ENCODE measurements at regions not wholly inside any gene's neighbourhood (a gene's known extent, or its start where the extent isn't known, plus 50 kb on each side); places are given as distances from the start of the nearest gene placed in this dataset.

GRCh38 chr4:184895012-184895695 is 69.4 kb upstream of the ACSL1 start:
- Histone ChIP-seq H4K20me1 (ENCODE audit: insufficient read depth, low read length) (no peaks in the 10 kb centered on the region), H3K9me3 (ENCODE audit: low read depth, low read length) (no peaks in the 10 kb centered on the region), H3K4me3 (ENCODE audit: insufficient read depth, low read length) (no peak overlapping the region), H3K4me1 (ENCODE audit: insufficient read depth, low read length) (no peaks in the 10 kb centered on the region), H2AFZ (ENCODE audit: low read length) (no peak overlapping the region), H3K27ac (ENCODE audit: low read depth, low read length) (no peak overlapping the region), H3K79me2 (ENCODE audit: insufficient read depth, low read length) (no peaks in the 10 kb centered on the region), H3K36me3 (ENCODE audit: insufficient read depth, low read length) (no peaks in the 10 kb centered on the region), H3K27me3 (ENCODE audit: insufficient read depth, low read length) (peaks cover 12% of the 10 kb centered on the region), H3K4me2 (ENCODE audit: insufficient read depth, low read length) (no peak overlapping the region)
- DNase-seq (ENCODE audit: insufficient read length, low spot score, missing footprints): no peak
- no peak for TF ChIP-seq CTCF (IDR thresholded peaks at IDR 0.05; ENCODE audit: extremely low read depth, low read depth, low read length)

GRCh38 chr4:184896868-184897715 is 71.3 kb upstream of the ACSL1 start:
- Histone ChIP-seq H3K27me3 (ENCODE audit: insufficient read depth, low read length) (peaks cover 12% of the 10 kb centered on the region), H3K79me2 (ENCODE audit: insufficient read depth, low read length) (no peaks in the 10 kb centered on the region), H3K36me3 (ENCODE audit: insufficient read depth, low read length) (no peaks in the 10 kb centered on the region), H4K20me1 (ENCODE audit: insufficient read depth, low read length) (no peaks in the 10 kb centered on the region), H2AFZ (ENCODE audit: low read length) (no peak overlapping the region), H3K27ac (ENCODE audit: low read depth, low read length) (no peak overlapping the region), H3K4me2 (ENCODE audit: insufficient read depth, low read length) (no peak overlapping the region), H3K4me3 (ENCODE audit: insufficient read depth, low read length) (no peak overlapping the region), H3K4me1 (ENCODE audit: insufficient read depth, low read length) (no peaks in the 10 kb centered on the region), H3K9me3 (ENCODE audit: low read depth, low read length) (no peaks in the 10 kb centered on the region)
- DNase-seq (ENCODE audit: insufficient read length, low spot score, missing footprints): no peak
- TF ChIP-seq CTCF (IDR thresholded peaks at IDR 0.05; ENCODE audit: extremely low read depth, low read depth, low read length): no peak

DNA sequence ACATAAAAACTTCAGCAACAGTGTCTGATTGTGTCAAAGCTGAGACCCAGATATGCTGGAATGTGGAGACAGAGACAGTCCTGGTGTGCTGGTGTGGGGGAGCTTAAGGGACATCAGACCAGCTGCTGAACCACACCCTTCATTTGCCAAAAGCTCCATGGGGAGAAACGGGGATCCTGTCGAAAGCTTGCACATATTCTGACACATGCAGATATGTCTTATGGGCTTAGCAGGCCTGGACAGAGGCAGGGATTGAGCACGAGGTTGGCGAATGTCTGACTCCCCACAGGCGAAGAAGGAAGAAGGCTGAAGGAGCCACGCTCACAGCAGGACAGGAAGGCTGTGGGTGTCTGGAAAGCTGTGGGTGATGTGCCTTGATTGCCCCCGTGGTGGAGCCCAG is 72.1 kb upstream of the ACSL1 start:
- no peak for DNase-seq (ENCODE audit: insufficient read length, low spot score, missing footprints)
- H3K27me3 ChIP-seq (ENCODE audit: insufficient read depth, low read length): peaks cover 12% of the 10 kb centered on the region
- H3K9me3 ChIP-seq (ENCODE audit: low read depth, low read length): no peaks in the 10 kb centered on the region
- H3K4me2 ChIP-seq (ENCODE audit: insufficient read depth, low read length): no peak overlapping the region
- H3K27ac ChIP-seq (ENCODE audit: low read depth, low read length): no peak overlapping the region
- no peaks in the 10 kb centered on the region for H4K20me1 ChIP-seq (ENCODE audit: insufficient read depth, low read length)
- H3K4me3 ChIP-seq (ENCODE audit: insufficient read depth, low read length): no peak overlapping the region
- no peaks in the 10 kb centered on the region for H3K4me1 ChIP-seq (ENCODE audit: insufficient read depth, low read length)
- no peak overlapping the region for H2AFZ ChIP-seq (ENCODE audit: low read length)
- H3K79me2 ChIP-seq (ENCODE audit: insufficient read depth, low read length): no peaks in the 10 kb centered on the region
- H3K36me3 ChIP-seq (ENCODE audit: insufficient read depth, low read length): no peaks in the 10 kb centered on the region
- TF ChIP-seq CTCF (IDR thresholded peaks at IDR 0.05; ENCODE audit: extremely low read depth, low read depth, low read length): no peak

DNA sequence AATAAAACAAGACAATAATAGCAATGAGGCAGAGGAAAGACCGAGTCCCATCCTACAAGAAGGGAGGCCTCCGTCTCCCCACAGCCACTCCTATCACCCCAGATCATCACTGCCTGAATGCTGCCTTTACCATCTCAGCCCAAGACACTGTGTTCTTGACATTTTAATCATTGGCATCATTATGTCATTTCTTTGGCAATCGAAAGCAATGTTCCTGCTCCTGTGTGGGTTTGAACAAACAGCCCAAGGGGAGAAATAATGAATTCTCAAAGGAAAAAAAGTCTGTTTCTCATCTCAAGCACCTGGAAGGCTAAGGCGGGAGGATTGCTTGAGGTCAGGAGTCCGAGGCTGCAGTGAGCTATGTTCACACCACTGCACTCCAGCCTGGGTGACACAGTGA is 73.0 kb upstream of the ACSL1 start:
- no peaks in the 10 kb centered on the region for H3K36me3 ChIP-seq (ENCODE audit: insufficient read depth, low read length)
- no peak for TF ChIP-seq CTCF (IDR thresholded peaks at IDR 0.05; ENCODE audit: extremely low read depth, low read depth, low read length)
- H3K4me1 ChIP-seq (ENCODE audit: insufficient read depth, low read length): no peaks in the 10 kb centered on the region
- no peak for DNase-seq (ENCODE audit: insufficient read length, low spot score, missing footprints)
- no peak overlapping the region for H3K27ac ChIP-seq (ENCODE audit: low read depth, low read length)
- H3K27me3 ChIP-seq (ENCODE audit: insufficient read depth, low read length): peaks cover 8% of the 10 kb centered on the region
- no peak overlapping the region for H2AFZ ChIP-seq (ENCODE audit: low read length)
- H3K9me3 ChIP-seq (ENCODE audit: low read depth, low read length): no peaks in the 10 kb centered on the region
- no peaks in the 10 kb centered on the region for H3K79me2 ChIP-seq (ENCODE audit: insufficient read depth, low read length)
- H3K4me2 ChIP-seq (ENCODE audit: insufficient read depth, low read length): no peak overlapping the region
- H4K20me1 ChIP-seq (ENCODE audit: insufficient read depth, low read length): no peaks in the 10 kb centered on the region
- no peak overlapping the region for H3K4me3 ChIP-seq (ENCODE audit: insufficient read depth, low read length)

All from osteoblast (primary cell).